HG03432 (cell line): ENCODE measurements at regions not wholly inside any gene's neighbourhood (a gene's known extent, or its start where the extent isn't known, plus 50 kb on each side); places are given as distances from the start of the nearest gene placed in this dataset.
"Not testable (repeated sequence)": the region's sequence is repeated elsewhere in the genome, so short reads cannot be mapped to it uniquely, and the experiment has no call there.

Experiments used
- ATAC-seq: cut with Tn5 transposase; IDR thresholded peaks from one replicate; pipeline ENCODE4 v1.9.1; 2021; ENCODE audit warnings: mild to moderate bottlenecking, moderate library complexity; ENCODE audit not compliant: unreplicated experiment

GRCh38 chr21:31537872-31538576 is 121.5 kb upstream of the SOD1 start:
- no peak for ATAC-seq

- no peak for ATAC-seq
These were observed 123.4 kb upstream of the SOD1 start for GRCh38 chr21:31536138-31536537.

- no peak for ATAC-seq
These were observed 127.5 kb upstream of the SOD1 start for GRCh38 chr21:31531967-31532366.

- no peak for ATAC-seq
These were observed 128.4 kb upstream of the SOD1 start for GRCh38 chr21:31530897-31531705.

- no peak for ATAC-seq
These were observed 129.1 kb upstream of the SOD1 start for GRCh38 chr21:31530364-31530763.

- no peak for ATAC-seq
These were observed 130.1 kb upstream of the SOD1 start for GRCh38 chr21:31529406-31529805.

- ATAC-seq = no peak
These were observed 133.5 kb upstream of the SOD1 start for GRCh38 chr21:31526040-31526439.

GRCh38 chr21:31524140-31524539 is 135.4 kb upstream of the SOD1 start:
- ATAC-seq = no peak

GRCh38 chr21:31521515-31521914 is 138.0 kb upstream of the SOD1 start:
- ATAC-seq = no peak

- no peak for ATAC-seq
These were observed 138.9 kb upstream of the SOD1 start for GRCh38 chr21:31520561-31521098.

- no peak for ATAC-seq
These were observed 140.9 kb upstream of the SOD1 start for GRCh38 chr21:31518580-31518979.

GRCh38 chr21:31517664-31518414 is 141.7 kb upstream of the SOD1 start:
- no peak for ATAC-seq

- ATAC-seq = no peak
These were observed 144.2 kb upstream of the SOD1 start for GRCh38 chr21:31515253-31515652.

GRCh38 chr21:31514598-31514997 is 144.9 kb upstream of the SOD1 start:
- no peak for ATAC-seq

- ATAC-seq = not testable (repeated sequence)
These were observed 146.0 kb upstream of the SOD1 start for GRCh38 chr21:31513541-31513940.

- ATAC-seq = not testable (repeated sequence)
These were observed 147.5 kb upstream of the SOD1 start for GRCh38 chr21:31511999-31512398.

- ATAC-seq = no peak
These were observed 148.2 kb upstream of the SOD1 start for GRCh38 chr21:31511258-31511657.

- peak; percentile 59 for ATAC-seq
These were observed 150.1 kb upstream of the SOD1 start for GRCh38 chr21:31509194-31510017.

GRCh38 chr21:31505975-31506374 is 153.5 kb upstream of the SOD1 start:
- ATAC-seq = no peak

GRCh38 chr21:31503939-31504338 is 155.6 kb upstream of the SOD1 start:
- no peak for ATAC-seq
